GM19035 (cell line): ENCODE measurements at regions not wholly inside any gene's neighbourhood (a gene's known extent, or its start where the extent isn't known, plus 50 kb on each side); places are given as distances from the start of the nearest gene placed in this dataset.
"Not testable (repeated sequence)": the region's sequence is repeated elsewhere in the genome, so short reads cannot be mapped to it uniquely, and the experiment has no call there.

ENCODE experiments used
- ATAC-seq: cut with Tn5 transposase; IDR thresholded peaks from one replicate; pipeline ENCODE4 v1.9.1; 2021; ENCODE audit not compliant: unreplicated experiment

- no peak for ATAC-seq
Measured at GRCh38 chr2:38149531-38149930, 73.6 kb upstream of the CYP1B1 start.

- ATAC-seq: no peak
Measured at GRCh38 chr2:38148501-38148900, 72.5 kb upstream of the CYP1B1 start.

GRCh38 chr2:38147333-38148121 lies 71.6 kb upstream of the CYP1B1 start:
- ATAC-seq: no peak

- ATAC-seq: peak; percentile 72
Measured at GRCh38 chr2:38146907-38147307, 71.0 kb upstream of the CYP1B1 start.

- ATAC-seq: peak; percentile 56
Measured at GRCh38 chr2:38146275-38146906, 70.4 kb upstream of the CYP1B1 start.

GRCh38 chr2:38145236-38145635 lies 69.3 kb upstream of the CYP1B1 start:
- ATAC-seq: no peak

GRCh38 chr2:38142627-38143026 lies 66.7 kb upstream of the CYP1B1 start:
- ATAC-seq: no peak

- no peak for ATAC-seq
Measured at GRCh38 chr2:38141501-38141900, 65.5 kb upstream of the CYP1B1 start.

- no peak for ATAC-seq
Measured at GRCh38 chr2:38138996-38139395, 63.0 kb upstream of the CYP1B1 start.

GRCh38 chr2:38138419-38138818 lies 62.5 kb upstream of the CYP1B1 start:
- ATAC-seq: no peak

- ATAC-seq: not testable (repeated sequence)
Measured at GRCh38 chr2:38137958-38138357, 62.0 kb upstream of the CYP1B1 start.

- no peak for ATAC-seq
Measured at GRCh38 chr2:38131676-38132075, 55.7 kb upstream of the CYP1B1 start.

- no peak for ATAC-seq
Measured at GRCh38 chr2:38130876-38131275, 54.9 kb upstream of the CYP1B1 start.

- ATAC-seq: no peak
Measured at GRCh38 chr2:38129987-38130386, 54.0 kb upstream of the CYP1B1 start.

GRCh38 chr2:38129481-38129880 lies 53.5 kb upstream of the CYP1B1 start:
- ATAC-seq: no peak

- no peak for ATAC-seq
Measured at GRCh38 chr2:38128653-38129052, 52.7 kb upstream of the CYP1B1 start.

- no peak for ATAC-seq
Measured at GRCh38 chr2:38127277-38127676, 51.3 kb upstream of the CYP1B1 start.

GRCh38 chr2:38125842-38126241 lies 49.9 kb upstream of the CYP1B1 start:
- ATAC-seq: no peak
